ENCODE measurements at regions not wholly inside any gene's neighbourhood (a gene's known extent, or its start where the extent isn't known, plus 50 kb on each side); places are given as distances from the start of the nearest gene placed in this dataset.

DNA sequence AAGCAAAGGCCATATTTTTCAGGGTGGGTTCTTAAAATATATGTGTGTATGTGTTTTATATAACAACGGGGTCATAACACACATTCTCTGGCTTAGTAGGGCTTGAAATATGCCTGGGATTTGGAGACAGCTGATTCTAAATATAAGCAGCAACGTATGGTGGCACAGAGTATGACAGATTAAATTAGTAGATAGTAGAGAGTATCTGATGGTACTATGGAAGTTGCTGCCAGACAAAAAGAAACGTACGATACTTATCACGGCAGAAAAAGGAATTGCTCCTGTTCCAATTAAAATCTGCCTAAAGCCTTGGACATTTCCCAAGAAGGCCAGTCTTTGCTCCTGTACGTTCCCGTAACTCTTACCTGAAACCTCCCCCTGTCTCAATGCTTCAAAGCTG lies 607.9 kb upstream of the ID2 start:
- intact Hi-C loops (cut with micrococcal nuclease) = no loop called here
- WGBS (ENCODE audit: insufficient coverage, low coverage, missing lambda C conversion rate) = 0% methylated on average over 7 of the region's 7 CpGs
- Histone ChIP-seq H2AFZ (ENCODE audit: low read depth, low read length) (no peak overlapping the region), H3K4me2 (ENCODE audit: insufficient read depth, low read length) (no peak overlapping the region), H3K9ac (ENCODE audit: insufficient read depth in 1 of 2, low read depth in 2 of 2, low read length in 2 of 2) (no peak overlapping the region), H3K4me1 (replicated peaks in 1 of 2; ENCODE audit: control insufficient read depth in 2 of 2, insufficient read depth in 2 of 2, low read length in 2 of 2) (no peaks in the 10 kb centered on the region), H3K79me2 (ENCODE audit: control insufficient read depth, insufficient read depth, low read length) (no peaks in the 10 kb centered on the region), H3K27ac (ENCODE audit: extremely low read depth, low read depth, low read length) (no peak overlapping the region), H3K27me3 (ENCODE audit: control insufficient read depth in 2 of 2, insufficient read depth in 2 of 2, low read length in 2 of 2) (0 out of 5 replicates have a peak, but pooled peaks cover 0 to 8% of the 10 kb centered on the region in 2 experiments), H3K9me3 (replicated peaks; ENCODE audit: control insufficient read depth, insufficient read depth, low read depth, low read length) (no peaks in the 10 kb centered on the region), H3K4me3 (no peak overlapping the region), H4K20me1 (replicated peaks; ENCODE audit: control insufficient read depth, insufficient read depth, low read length) (no peaks in the 10 kb centered on the region), H3K36me3 (ENCODE audit: control insufficient read depth, insufficient read depth, low read length) (no peaks in the 10 kb centered on the region), H3K9me1 (ENCODE audit: control insufficient read depth, insufficient read depth, low read length) (no peaks in the 10 kb centered on the region)
- CTCF ChIA-PET (ENCODE audit: low intra/inter-chr PET ratio) = no interaction called here
- ATAC-seq (no peak), DNase-seq (ENCODE audit: extremely low read depth in 1 of 4, low spot score in 3 of 4) (no peak), FAIRE-seq (no peak)
- in situ Hi-C loops (cut with MboI) = no loop called here
- POLR2A ChIA-PET = interaction anchor here (0.6 kb wide), 1 partner anchor 474 kb away, joined by 5 read pairs; no protein-coding TSS in a partner anchor
- no TSS peak for BruUV-seq (replicated peaks)
- TF ChIP-seq PHF21A (IDR thresholded peaks at IDR 0.05; ENCODE audit: borderline replicate concordance, low read depth) = no peak

DNA sequence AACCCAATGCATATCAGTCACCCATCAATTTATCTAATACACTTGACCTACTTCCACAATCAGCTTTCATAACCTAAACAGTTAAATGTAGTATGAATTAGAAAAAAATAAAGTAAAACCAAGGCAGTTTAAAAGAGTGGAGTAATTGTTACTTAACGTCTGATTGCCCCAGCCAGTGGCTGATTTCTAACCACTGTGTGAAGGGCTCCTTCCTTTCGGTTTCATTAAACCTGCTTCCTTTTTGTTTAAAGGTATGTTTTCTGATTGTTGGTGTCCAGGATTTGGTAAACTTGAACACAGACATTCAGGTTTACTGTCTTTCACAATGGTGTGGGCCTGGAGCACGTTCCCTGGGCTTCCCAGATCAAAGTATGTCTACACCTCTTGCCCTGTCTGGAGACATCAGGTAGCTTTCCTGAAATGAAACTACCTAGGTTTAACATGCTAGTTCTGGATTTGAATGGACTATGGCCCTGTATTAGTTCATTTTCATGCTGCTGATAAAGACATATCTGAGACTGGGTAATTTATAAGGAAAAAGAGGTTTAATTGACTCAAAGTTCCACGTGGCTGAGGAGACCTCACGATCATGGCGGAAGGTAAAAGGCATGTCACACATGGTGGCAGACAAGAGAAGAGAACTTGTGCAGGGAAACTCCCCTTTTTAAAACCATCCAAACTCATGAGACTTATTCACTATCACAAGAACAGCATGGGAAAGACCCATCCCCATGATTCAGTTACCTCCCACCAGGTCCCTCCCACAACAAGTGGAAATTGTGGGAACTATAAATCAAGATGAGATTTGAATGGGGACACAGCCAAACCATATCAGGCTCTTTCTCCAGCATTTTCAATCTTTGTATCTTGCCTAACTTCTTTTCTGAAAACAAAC lies 605.2 kb upstream of the ID2 start:
- DNase-seq (ENCODE audit: extremely low read depth in 1 of 4, low spot score in 3 of 4) = no peak
- intact Hi-C loops (cut with micrococcal nuclease) (no loop called here), in situ Hi-C loops (cut with MboI) (no loop called here)
- Histone ChIP-seq H3K36me3 (ENCODE audit: control insufficient read depth, insufficient read depth, low read length) (no peaks in the 10 kb centered on the region), H3K27ac (ENCODE audit: extremely low read depth, low read depth, low read length) (no peak overlapping the region), H3K27me3 (ENCODE audit: control insufficient read depth in 2 of 2, insufficient read depth in 2 of 2, low read length in 2 of 2) (0 out of 5 replicates have a peak, but pooled peaks cover 0 to 13% of the 10 kb centered on the region in 2 experiments), H3K9ac (ENCODE audit: insufficient read depth in 1 of 2, low read depth in 2 of 2, low read length in 2 of 2) (no peak overlapping the region), H3K4me2 (ENCODE audit: insufficient read depth, low read length) (no peak overlapping the region), H3K4me3 (no peak overlapping the region), H3K79me2 (ENCODE audit: control insufficient read depth, insufficient read depth, low read length) (no peaks in the 10 kb centered on the region), H4K20me1 (replicated peaks; ENCODE audit: control insufficient read depth, insufficient read depth, low read length) (no peaks in the 10 kb centered on the region), H3K9me1 (ENCODE audit: control insufficient read depth, insufficient read depth, low read length) (no peaks in the 10 kb centered on the region), H3K4me1 (replicated peaks in 1 of 2; ENCODE audit: control insufficient read depth in 2 of 2, insufficient read depth in 2 of 2, low read length in 2 of 2) (no peaks in the 10 kb centered on the region), H3K9me3 (replicated peaks; ENCODE audit: control insufficient read depth, insufficient read depth, low read depth, low read length) (no peaks in the 10 kb centered on the region), H2AFZ (ENCODE audit: low read depth, low read length) (no peak overlapping the region)
- WGBS (ENCODE audit: insufficient coverage, low coverage, missing lambda C conversion rate) = 0% methylated on average over 6 of the region's 6 CpGs
- no peak for FAIRE-seq
- ChIA-PET CTCF (ENCODE audit: low intra/inter-chr PET ratio) (no interaction called here), POLR2A (no interaction called here)
- BruUV-seq (replicated peaks) = no TSS peak
- ATAC-seq = no peak
- no peak for TF ChIP-seq TFAP4 (CRISPR knock-in tag; IDR thresholded peaks at IDR 0.05; ENCODE audit: borderline replicate concordance)
- no peak for TF ChIP-seq TARDBP (IDR thresholded peaks at IDR 0.05)
- no peak for TF ChIP-seq ZBTB5 (IDR thresholded peaks at IDR 0.05)
- TF ChIP-seq E2F8 (IDR thresholded peaks at IDR 0.05; ENCODE audit: low read depth, partially characterized antibody) = no peak
- TF ChIP-seq ZNF445 (CRISPR knock-in tag; IDR thresholded peaks at IDR 0.05; ENCODE audit: low read depth) = no peak

Measured in K562 (cell line).